ENCODE measurements at regions not wholly inside any gene's neighbourhood (a gene's known extent, or its start where the extent isn't known, plus 50 kb on each side); places are given as distances from the start of the nearest gene placed in this dataset.
A peak's percentile ranks its signal among the peaks of the same experiment; 100 is the strongest.

DNA sequence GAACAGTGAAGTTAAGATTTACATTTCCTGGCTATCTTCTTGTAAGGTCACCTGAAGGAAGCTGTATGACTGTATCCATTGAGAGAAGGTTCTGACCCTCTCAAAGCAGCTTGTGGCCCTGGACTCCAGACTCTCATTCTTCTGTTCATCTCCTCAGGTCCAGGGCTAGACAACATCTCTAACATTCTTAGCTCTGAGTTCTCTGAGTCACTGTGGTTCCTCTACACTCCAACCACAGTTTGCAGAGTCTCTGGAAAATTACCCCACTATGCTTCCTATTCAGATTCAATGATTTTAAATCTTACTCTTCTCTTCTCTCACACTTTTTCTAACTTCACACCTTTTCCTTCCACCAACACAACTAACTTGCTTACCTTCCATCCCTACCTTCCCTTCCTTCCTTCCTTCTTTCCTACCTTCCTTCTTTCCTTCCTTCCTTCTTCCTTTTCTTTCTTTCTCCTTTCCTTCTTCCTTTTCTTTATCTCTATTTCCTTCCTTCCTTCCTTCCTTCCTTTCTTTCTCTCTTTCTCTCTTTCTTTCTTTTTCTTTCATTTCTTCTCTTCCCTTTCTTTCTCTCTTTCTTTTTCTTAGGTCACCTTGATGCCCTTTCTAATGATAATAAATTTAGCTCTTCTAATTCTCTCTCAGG, 824.3 kb upstream of the ZEB2 start:
- TF ChIP-seq, protein P1, sequence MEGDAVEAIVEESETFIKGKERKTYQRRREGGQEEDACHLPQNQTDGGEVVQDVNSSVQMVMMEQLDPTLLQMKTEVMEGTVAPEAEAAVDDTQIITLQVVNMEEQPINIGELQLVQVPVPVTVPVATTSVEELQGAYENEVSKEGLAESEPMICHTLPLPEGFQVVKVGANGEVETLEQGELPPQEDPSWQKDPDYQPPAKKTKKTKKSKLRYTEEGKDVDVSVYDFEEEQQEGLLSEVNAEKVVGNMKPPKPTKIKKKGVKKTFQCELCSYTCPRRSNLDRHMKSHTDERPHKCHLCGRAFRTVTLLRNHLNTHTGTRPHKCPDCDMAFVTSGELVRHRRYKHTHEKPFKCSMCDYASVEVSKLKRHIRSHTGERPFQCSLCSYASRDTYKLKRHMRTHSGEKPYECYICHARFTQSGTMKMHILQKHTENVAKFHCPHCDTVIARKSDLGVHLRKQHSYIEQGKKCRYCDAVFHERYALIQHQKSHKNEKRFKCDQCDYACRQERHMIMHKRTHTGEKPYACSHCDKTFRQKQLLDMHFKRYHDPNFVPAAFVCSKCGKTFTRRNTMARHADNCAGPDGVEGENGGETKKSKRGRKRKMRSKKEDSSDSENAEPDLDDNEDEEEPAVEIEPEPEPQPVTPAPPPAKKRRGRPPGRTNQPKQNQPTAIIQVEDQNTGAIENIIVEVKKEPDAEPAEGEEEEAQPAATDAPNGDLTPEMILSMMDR (conservative IDR thresholded peaks at IDR 0.05; ENCODE audit: low read depth, low read length), result no peak
- H3K4me3 ChIP-seq (ENCODE audit: low read depth, low read length), result no peak overlapping the region
- DNase-seq (ENCODE audit: low read depth), result no peak

DNA sequence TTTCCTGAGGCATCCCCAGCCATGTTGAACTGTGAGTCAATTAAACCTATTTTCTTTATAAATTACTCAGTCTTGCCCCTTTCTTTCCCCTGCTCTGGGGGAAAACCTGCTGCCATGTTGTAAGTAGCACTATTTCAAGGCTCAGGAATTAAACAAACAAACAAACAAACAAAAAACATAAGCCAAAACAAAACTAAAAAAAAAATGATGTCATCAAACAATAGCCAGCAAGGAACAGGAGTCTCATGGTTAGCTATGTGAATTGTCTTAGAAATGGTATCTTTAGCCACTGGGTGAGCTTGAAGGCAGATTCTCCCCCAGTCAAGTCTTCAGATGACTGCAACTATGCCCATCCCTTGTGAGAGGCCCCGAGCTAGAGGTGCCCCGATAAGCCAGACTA, 823.4 kb upstream of the ZEB2 start:
- TF ChIP-seq, protein P1 (conservative IDR thresholded peaks at IDR 0.05; ENCODE audit: low read depth, low read length), result no peak
- no peak for DNase-seq (ENCODE audit: low read depth)
- no peak overlapping the region for H3K4me3 ChIP-seq (ENCODE audit: low read depth, low read length)

DNA sequence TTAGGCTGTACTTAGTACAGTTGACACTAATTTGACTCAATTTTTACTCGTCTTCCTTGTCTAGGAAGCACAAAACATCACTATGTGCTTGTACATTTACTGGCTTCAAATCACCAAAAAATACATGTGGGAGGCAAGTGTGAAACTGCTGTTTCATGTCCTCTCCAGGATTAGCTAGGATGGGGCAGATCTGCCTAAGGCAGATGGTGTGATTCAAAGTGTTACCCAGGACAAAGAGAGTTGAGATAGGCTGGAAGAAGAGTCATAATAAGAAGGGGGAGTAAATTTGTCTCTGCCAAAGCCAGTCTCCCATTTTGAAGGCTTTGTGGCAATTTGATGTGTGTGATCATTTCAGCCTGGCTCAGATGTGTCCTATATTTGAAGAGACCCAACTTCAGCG, 821.6 kb upstream of the ZEB2 start:
- DNase-seq (ENCODE audit: low read depth), result no peak
- TF ChIP-seq, protein P1 (conservative IDR thresholded peaks at IDR 0.05; ENCODE audit: low read depth, low read length), result no peak
- no peak overlapping the region for H3K4me3 ChIP-seq (ENCODE audit: low read depth, low read length)

DNA sequence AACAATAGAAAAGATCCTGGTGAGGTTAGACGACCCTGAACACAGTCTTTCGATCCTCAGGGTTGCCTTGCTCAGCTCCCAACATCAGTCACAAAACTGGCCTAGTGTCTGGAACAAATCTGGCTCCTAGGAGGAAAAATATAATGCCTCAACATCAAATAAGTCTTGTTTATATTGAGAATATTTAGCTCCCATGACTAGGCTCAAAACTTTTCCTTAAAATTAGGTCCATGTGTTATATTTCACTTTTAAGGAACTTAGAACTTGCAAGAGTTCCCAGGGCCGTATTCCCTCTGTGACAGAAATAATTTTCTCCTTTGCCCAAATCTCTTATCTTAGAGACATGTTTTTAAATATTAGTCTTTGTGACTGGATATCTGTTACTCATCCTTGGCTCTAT, 819.7 kb upstream of the ZEB2 start:
- no peak overlapping the region for H3K4me3 ChIP-seq (ENCODE audit: low read depth, low read length)
- TF ChIP-seq, protein P1 (conservative IDR thresholded peaks at IDR 0.05; ENCODE audit: low read depth, low read length), result no peak
- no peak for DNase-seq (ENCODE audit: low read depth)

DNA sequence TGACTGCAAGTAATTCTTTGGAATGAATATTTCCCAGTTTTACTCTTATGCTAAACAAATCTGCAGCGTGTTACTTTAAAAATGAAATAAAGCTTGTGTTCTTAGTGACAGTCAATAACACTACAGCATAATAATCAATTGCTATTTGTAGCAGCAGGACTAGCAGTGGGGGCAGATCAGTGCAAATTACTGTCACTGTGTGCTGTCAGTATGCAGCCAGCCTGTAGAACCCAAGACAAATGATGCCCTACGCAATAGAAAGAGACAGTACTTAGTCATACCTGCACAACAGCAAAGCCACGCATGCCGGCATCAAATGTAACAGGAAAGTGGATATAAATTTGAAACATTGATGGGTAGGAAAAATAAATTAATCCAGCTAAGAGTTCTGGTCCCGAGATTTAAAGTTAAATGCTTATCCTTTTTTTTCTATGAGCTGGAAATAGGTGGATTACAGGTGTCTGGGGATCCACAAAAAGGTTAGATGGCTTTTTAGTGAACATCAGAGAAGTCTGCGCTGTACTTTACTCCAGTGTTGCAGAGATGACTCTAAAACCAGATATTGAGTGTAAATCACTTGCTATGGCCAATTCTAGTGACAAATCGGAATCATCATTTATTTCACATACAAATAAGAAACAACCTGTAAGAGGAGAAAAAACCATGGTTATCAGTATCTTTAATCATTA, 812.4 kb upstream of the ZEB2 start:
- TF ChIP-seq, protein P1 (conservative IDR thresholded peaks at IDR 0.05; ENCODE audit: low read depth, low read length), result no peak
- DNase-seq (ENCODE audit: low read depth), result no peak
- H3K4me3 ChIP-seq (ENCODE audit: low read depth, low read length), result no peak overlapping the region

DNA sequence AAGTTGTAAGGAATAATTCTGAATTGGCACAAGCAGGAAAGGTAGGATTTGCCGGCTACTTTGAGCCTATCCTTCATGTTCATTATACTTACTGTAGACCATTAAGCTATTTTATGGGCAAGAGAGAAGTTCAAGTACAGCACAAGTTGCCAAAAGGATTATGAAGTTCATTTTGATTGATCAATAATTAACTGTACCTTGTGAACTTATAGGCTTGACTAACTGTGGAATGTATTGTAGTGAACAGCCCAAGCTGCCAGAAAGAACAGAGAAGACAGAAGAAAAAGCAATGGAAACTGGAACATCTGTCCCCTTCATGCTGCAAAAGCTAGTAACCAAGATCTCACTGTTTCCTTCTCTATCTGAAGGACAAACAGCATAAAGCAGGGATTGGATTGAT, 810.1 kb upstream of the ZEB2 start:
- TF ChIP-seq, protein P1 (conservative IDR thresholded peaks at IDR 0.05; ENCODE audit: low read depth, low read length), result no peak
- H3K4me3 ChIP-seq (ENCODE audit: low read depth, low read length), result no peak overlapping the region
- DNase-seq (ENCODE audit: low read depth), result peak; percentile 59

DNA sequence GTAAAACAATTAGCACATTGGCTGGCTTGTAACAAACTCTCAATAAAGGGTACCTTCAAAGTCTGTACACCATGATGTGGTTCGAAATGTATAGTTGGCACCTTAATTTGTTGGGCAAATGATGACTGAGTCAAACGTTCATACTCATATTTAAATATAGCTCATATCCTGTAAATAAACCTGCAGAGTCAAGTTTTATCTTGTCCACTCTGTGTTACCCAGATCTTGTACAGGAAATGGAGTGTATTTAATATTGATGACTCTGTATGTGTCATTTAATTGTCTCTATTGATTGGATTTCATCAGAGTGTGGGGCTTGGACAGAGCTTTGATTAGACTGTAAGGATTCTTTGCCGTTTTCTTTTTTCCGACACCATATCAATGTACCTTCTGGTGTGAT, 805.6 kb upstream of the ZEB2 start:
- DNase-seq (ENCODE audit: low read depth), result no peak
- no peak overlapping the region for H3K4me3 ChIP-seq (ENCODE audit: low read depth, low read length)
- TF ChIP-seq, protein P1 (conservative IDR thresholded peaks at IDR 0.05; ENCODE audit: low read depth, low read length), result no peak
